ENCODE measurements at regions not wholly inside any gene's neighbourhood (a gene's known extent, or its start where the extent isn't known, plus 50 kb on each side); places are given as distances from the start of the nearest gene placed in this dataset.
"Not testable (repeated sequence)": the region's sequence is repeated elsewhere in the genome, so short reads cannot be mapped to it uniquely, and the experiment has no call there.

- H3K36me3 Mint-ChIP-seq: no peaks in the 10 kb centered on the region
- peaks cover 3% of the 10 kb centered on the region for H3K27me3 ChIP-seq (ENCODE audit: control insufficient read depth, insufficient read depth, low read length)
- H3K4me1 Mint-ChIP-seq: no peaks in the 10 kb centered on the region
- H3K36me3 ChIP-seq (ENCODE audit: control insufficient read depth, insufficient read depth, low read length): no peaks in the 10 kb centered on the region
- no peak overlapping the region for H3K27ac ChIP-seq (ENCODE audit: insufficient read depth, low read length, poor library complexity, severe bottlenecking)
- peaks cover 0 to 2% (median 0%) of the 10 kb centered on the region in 7 donors for H3K9me3 Mint-ChIP-seq
- no peak overlapping the region for H3K27ac Mint-ChIP-seq
- peaks cover 6% of the 10 kb centered on the region for H3K27me3 Mint-ChIP-seq
- no peaks in the 10 kb centered on the region for H3K4me1 ChIP-seq (ENCODE audit: control insufficient read depth, insufficient read depth, low read length, poor library complexity, severe bottlenecking)
- no peak overlapping the region for H3K4me3 ChIP-seq (ENCODE audit: low read depth, low read length)
- DNase-seq (no peak), ATAC-seq (ENCODE audit: low read depth in 2 of 2) (no peak)
- H3K4me3 Mint-ChIP-seq: no peak overlapping the region
- H3K9me3 ChIP-seq (ENCODE audit: control insufficient read depth in 2 of 2, low read length in 2 of 2): no peaks in the 10 kb centered on the region
These were observed 335.7 kb upstream of the PIK3R1 start for GRCh38 chr5:67879620-67880510.

- Mint-ChIP-seq H3K27ac (no peak overlapping the region), H3K4me3 (no peak overlapping the region), H3K9me3 (peaks cover 0 to 2% (median 0%) of the 10 kb centered on the region in 7 donors), H3K36me3 (no peaks in the 10 kb centered on the region), H3K4me1 (no peaks in the 10 kb centered on the region), H3K27me3 (peaks cover 6% of the 10 kb centered on the region)
- Histone ChIP-seq H3K4me1 (ENCODE audit: control insufficient read depth, insufficient read depth, low read length, poor library complexity, severe bottlenecking) (no peaks in the 10 kb centered on the region), H3K27me3 (ENCODE audit: control insufficient read depth, insufficient read depth, low read length) (peaks cover 3% of the 10 kb centered on the region), H3K27ac (ENCODE audit: insufficient read depth, low read length, poor library complexity, severe bottlenecking) (no peak overlapping the region), H3K4me3 (ENCODE audit: low read depth, low read length) (no peak overlapping the region), H3K36me3 (ENCODE audit: control insufficient read depth, insufficient read depth, low read length) (no peaks in the 10 kb centered on the region), H3K9me3 (ENCODE audit: control insufficient read depth in 2 of 2, low read length in 2 of 2) (no peaks in the 10 kb centered on the region)
- ATAC-seq (ENCODE audit: low read depth in 2 of 2) (no peak), DNase-seq (no peak)
These were observed 336.6 kb upstream of the PIK3R1 start for GRCh38 chr5:67878933-67879332.

- H3K27me3 ChIP-seq (ENCODE audit: control insufficient read depth, insufficient read depth, low read length): peaks cover 3% of the 10 kb centered on the region
- no peaks in the 10 kb centered on the region for H3K4me1 Mint-ChIP-seq
- H3K4me3 ChIP-seq (ENCODE audit: low read depth, low read length): no peak overlapping the region
- H3K27ac ChIP-seq (ENCODE audit: insufficient read depth, low read length, poor library complexity, severe bottlenecking): no peak overlapping the region
- no peak overlapping the region for H3K27ac Mint-ChIP-seq
- no peaks in the 10 kb centered on the region for H3K9me3 ChIP-seq (ENCODE audit: control insufficient read depth in 2 of 2, low read length in 2 of 2)
- no peaks in the 10 kb centered on the region for H3K36me3 ChIP-seq (ENCODE audit: control insufficient read depth, insufficient read depth, low read length)
- no peak overlapping the region for H3K4me3 Mint-ChIP-seq
- no peak for DNase-seq
- no peaks in the 10 kb centered on the region for H3K4me1 ChIP-seq (ENCODE audit: control insufficient read depth, insufficient read depth, low read length, poor library complexity, severe bottlenecking)
- H3K9me3 Mint-ChIP-seq: peaks cover 0 to 1% (median 0%) of the 10 kb centered on the region in 7 donors
- no peak for ATAC-seq (ENCODE audit: low read depth in 2 of 2)
- peaks cover 6% of the 10 kb centered on the region for H3K27me3 Mint-ChIP-seq
- no peaks in the 10 kb centered on the region for H3K36me3 Mint-ChIP-seq
These were observed 339.2 kb upstream of the PIK3R1 start for GRCh38 chr5:67876371-67876770.

- Histone ChIP-seq H3K27ac (ENCODE audit: insufficient read depth, low read length, poor library complexity, severe bottlenecking) (no peak overlapping the region), H3K4me3 (ENCODE audit: low read depth, low read length) (no peak overlapping the region), H3K36me3 (ENCODE audit: control insufficient read depth, insufficient read depth, low read length) (no peaks in the 10 kb centered on the region), H3K27me3 (ENCODE audit: control insufficient read depth, insufficient read depth, low read length) (peaks cover 3% of the 10 kb centered on the region), H3K9me3 (ENCODE audit: control insufficient read depth in 2 of 2, low read length in 2 of 2) (no peaks in the 10 kb centered on the region), H3K4me1 (ENCODE audit: control insufficient read depth, insufficient read depth, low read length, poor library complexity, severe bottlenecking) (no peaks in the 10 kb centered on the region)
- Mint-ChIP-seq H3K9me3 (peaks cover 0 to 1% (median 0%) of the 10 kb centered on the region in 7 donors), H3K4me3 (no peak overlapping the region), H3K27me3 (peaks cover 6% of the 10 kb centered on the region), H3K36me3 (no peaks in the 10 kb centered on the region), H3K27ac (no peak overlapping the region), H3K4me1 (no peaks in the 10 kb centered on the region)
- DNase-seq: no peak
- ATAC-seq (ENCODE audit: low read depth in 2 of 2): no peak
These were observed 340.0 kb upstream of the PIK3R1 start for GRCh38 chr5:67875601-67876000.

GRCh38 chr5:67873935-67874334, 341.6 kb upstream of the PIK3R1 start:
- peaks cover 6% of the 10 kb centered on the region for H3K27me3 Mint-ChIP-seq
- no peaks in the 10 kb centered on the region for H3K9me3 ChIP-seq (ENCODE audit: control insufficient read depth in 2 of 2, low read length in 2 of 2)
- no peaks in the 10 kb centered on the region for H3K4me1 ChIP-seq (ENCODE audit: control insufficient read depth, insufficient read depth, low read length, poor library complexity, severe bottlenecking)
- H3K36me3 Mint-ChIP-seq: no peaks in the 10 kb centered on the region
- H3K27ac Mint-ChIP-seq: no peak overlapping the region
- H3K27ac ChIP-seq (ENCODE audit: insufficient read depth, low read length, poor library complexity, severe bottlenecking): no peak overlapping the region
- H3K36me3 ChIP-seq (ENCODE audit: control insufficient read depth, insufficient read depth, low read length): no peaks in the 10 kb centered on the region
- peaks cover 0 to 1% (median 0%) of the 10 kb centered on the region in 7 donors for H3K9me3 Mint-ChIP-seq
- no peaks in the 10 kb centered on the region for H3K4me1 Mint-ChIP-seq
- peaks cover 3% of the 10 kb centered on the region for H3K27me3 ChIP-seq (ENCODE audit: control insufficient read depth, insufficient read depth, low read length)
- H3K4me3 ChIP-seq (ENCODE audit: low read depth, low read length): no peak overlapping the region
- ATAC-seq (ENCODE audit: low read depth in 2 of 2) (no peak), DNase-seq (no peak)
- H3K4me3 Mint-ChIP-seq: no peak overlapping the region

GRCh38 chr5:67870662-67871061, 344.9 kb upstream of the PIK3R1 start:
- H3K4me1 Mint-ChIP-seq: no peaks in the 10 kb centered on the region
- H3K36me3 ChIP-seq (ENCODE audit: control insufficient read depth, insufficient read depth, low read length): no peaks in the 10 kb centered on the region
- no peaks in the 10 kb centered on the region for H3K9me3 ChIP-seq (ENCODE audit: control insufficient read depth in 2 of 2, low read length in 2 of 2)
- no peak overlapping the region for H3K4me3 Mint-ChIP-seq
- H3K27ac ChIP-seq (ENCODE audit: insufficient read depth, low read length, poor library complexity, severe bottlenecking): no peak overlapping the region
- H3K9me3 Mint-ChIP-seq: peaks cover 0 to 5% (median 0%) of the 10 kb centered on the region in 7 donors
- no peaks in the 10 kb centered on the region for H3K27me3 Mint-ChIP-seq
- H3K27me3 ChIP-seq (ENCODE audit: control insufficient read depth, insufficient read depth, low read length): no peaks in the 10 kb centered on the region
- H3K36me3 Mint-ChIP-seq: no peaks in the 10 kb centered on the region
- DNase-seq: no peak
- H3K27ac Mint-ChIP-seq: no peak overlapping the region
- H3K4me3 ChIP-seq (ENCODE audit: low read depth, low read length): no peak overlapping the region
- H3K4me1 ChIP-seq (ENCODE audit: control insufficient read depth, insufficient read depth, low read length, poor library complexity, severe bottlenecking): no peaks in the 10 kb centered on the region
- ATAC-seq (ENCODE audit: low read depth in 2 of 2): no peak

GRCh38 chr5:67864335-67864734, 351.2 kb upstream of the PIK3R1 start:
- not testable (repeated sequence) for H3K4me3 Mint-ChIP-seq; H3K36me3 Mint-ChIP-seq; H3K36me3 ChIP-seq (ENCODE audit: control insufficient read depth, insufficient read depth, low read length); H3K4me1 ChIP-seq (ENCODE audit: control insufficient read depth, insufficient read depth, low read length, poor library complexity, severe bottlenecking); H3K9me3 Mint-ChIP-seq; H3K27ac Mint-ChIP-seq; H3K27me3 Mint-ChIP-seq; DNase-seq; H3K4me3 ChIP-seq (ENCODE audit: low read depth, low read length); H3K4me1 Mint-ChIP-seq; ATAC-seq (ENCODE audit: low read depth in 2 of 2); H3K9me3 ChIP-seq (ENCODE audit: control insufficient read depth in 2 of 2, low read length in 2 of 2); H3K27me3 ChIP-seq (ENCODE audit: control insufficient read depth, insufficient read depth, low read length); H3K27ac ChIP-seq (ENCODE audit: insufficient read depth, low read length, poor library complexity, severe bottlenecking)

- peaks cover 0 to 4% (median 0%) of the 10 kb centered on the region in 7 donors for H3K9me3 Mint-ChIP-seq
- H3K4me3 Mint-ChIP-seq: no peak overlapping the region
- DNase-seq: no peak
- no peak overlapping the region for H3K27ac Mint-ChIP-seq
- H3K4me1 Mint-ChIP-seq: no peaks in the 10 kb centered on the region
- Histone ChIP-seq H3K27me3 (ENCODE audit: control insufficient read depth, insufficient read depth, low read length) (no peaks in the 10 kb centered on the region), H3K4me1 (ENCODE audit: control insufficient read depth, insufficient read depth, low read length, poor library complexity, severe bottlenecking) (no peaks in the 10 kb centered on the region), H3K9me3 (ENCODE audit: control insufficient read depth in 2 of 2, low read length in 2 of 2) (no peaks in the 10 kb centered on the region), H3K36me3 (ENCODE audit: control insufficient read depth, insufficient read depth, low read length) (no peaks in the 10 kb centered on the region), H3K27ac (ENCODE audit: insufficient read depth, low read length, poor library complexity, severe bottlenecking) (no peak overlapping the region), H3K4me3 (ENCODE audit: low read depth, low read length) (no peak overlapping the region)
- H3K27me3 Mint-ChIP-seq: peaks cover 12% of the 10 kb centered on the region
- no peak for ATAC-seq (ENCODE audit: low read depth in 2 of 2)
- H3K36me3 Mint-ChIP-seq: no peaks in the 10 kb centered on the region
These were observed 357.0 kb upstream of the PIK3R1 start for GRCh38 chr5:67858471-67859031.
